ENCODE measurements at regions not wholly inside any gene's neighbourhood (a gene's known extent, or its start where the extent isn't known, plus 50 kb on each side); places are given as distances from the start of the nearest gene placed in this dataset.

DNA sequence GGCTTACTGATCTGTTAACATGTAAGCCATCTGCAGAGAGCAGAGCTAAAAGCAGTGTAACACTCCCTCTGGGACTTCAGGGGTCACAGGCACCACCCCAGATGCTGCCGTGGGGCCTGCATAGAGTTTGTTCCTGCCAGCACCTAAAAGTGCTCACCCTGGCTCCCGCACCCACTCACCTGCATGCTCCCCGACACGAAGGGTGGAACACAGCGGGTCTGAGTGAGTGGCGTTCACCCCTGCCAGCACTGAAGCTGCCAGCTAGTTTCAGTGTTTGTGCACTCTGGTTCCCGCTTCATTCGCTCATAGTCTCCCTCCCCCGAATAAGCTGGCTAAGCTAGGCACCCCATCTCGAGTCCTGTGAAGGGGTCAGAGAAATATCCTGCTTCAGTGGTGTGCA lies 1681.0 kb downstream of the NCAM2 start:
- TF ChIP-seq, protein P1, sequence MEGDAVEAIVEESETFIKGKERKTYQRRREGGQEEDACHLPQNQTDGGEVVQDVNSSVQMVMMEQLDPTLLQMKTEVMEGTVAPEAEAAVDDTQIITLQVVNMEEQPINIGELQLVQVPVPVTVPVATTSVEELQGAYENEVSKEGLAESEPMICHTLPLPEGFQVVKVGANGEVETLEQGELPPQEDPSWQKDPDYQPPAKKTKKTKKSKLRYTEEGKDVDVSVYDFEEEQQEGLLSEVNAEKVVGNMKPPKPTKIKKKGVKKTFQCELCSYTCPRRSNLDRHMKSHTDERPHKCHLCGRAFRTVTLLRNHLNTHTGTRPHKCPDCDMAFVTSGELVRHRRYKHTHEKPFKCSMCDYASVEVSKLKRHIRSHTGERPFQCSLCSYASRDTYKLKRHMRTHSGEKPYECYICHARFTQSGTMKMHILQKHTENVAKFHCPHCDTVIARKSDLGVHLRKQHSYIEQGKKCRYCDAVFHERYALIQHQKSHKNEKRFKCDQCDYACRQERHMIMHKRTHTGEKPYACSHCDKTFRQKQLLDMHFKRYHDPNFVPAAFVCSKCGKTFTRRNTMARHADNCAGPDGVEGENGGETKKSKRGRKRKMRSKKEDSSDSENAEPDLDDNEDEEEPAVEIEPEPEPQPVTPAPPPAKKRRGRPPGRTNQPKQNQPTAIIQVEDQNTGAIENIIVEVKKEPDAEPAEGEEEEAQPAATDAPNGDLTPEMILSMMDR (IDR thresholded peaks at IDR 0.05; ENCODE audit: low read depth, low read length), result no peak
- TF ChIP-seq EZH2phosphoT487 (IDR thresholded peaks at IDR 0.05; ENCODE audit: low read depth), result no peak
- Histone ChIP-seq H3K4me2 (ENCODE audit: low read length) (no peak overlapping the region), H3K4me3 (ENCODE audit: low read length) (no peak overlapping the region), H3K9me3 (ENCODE audit: insufficient read depth, low read length) (no peaks in the 10 kb centered on the region), H3K27me3 (ENCODE audit: low read depth, low read length) (no peaks in the 10 kb centered on the region), H3K36me3 (replicated peaks; ENCODE audit: low read depth, low read length) (no peaks in the 10 kb centered on the region), H2AFZ (ENCODE audit: low read depth, low read length) (no peak overlapping the region), H3K27ac (ENCODE audit: low read length) (no peak overlapping the region), H3K79me2 (ENCODE audit: low read length) (no peaks in the 10 kb centered on the region), H3K9ac (ENCODE audit: low read length) (no peak overlapping the region), H3K4me1 (ENCODE audit: low read length) (no peaks in the 10 kb centered on the region), H4K20me1 (ENCODE audit: insufficient read depth, low read length) (no peaks in the 10 kb centered on the region)

DNA sequence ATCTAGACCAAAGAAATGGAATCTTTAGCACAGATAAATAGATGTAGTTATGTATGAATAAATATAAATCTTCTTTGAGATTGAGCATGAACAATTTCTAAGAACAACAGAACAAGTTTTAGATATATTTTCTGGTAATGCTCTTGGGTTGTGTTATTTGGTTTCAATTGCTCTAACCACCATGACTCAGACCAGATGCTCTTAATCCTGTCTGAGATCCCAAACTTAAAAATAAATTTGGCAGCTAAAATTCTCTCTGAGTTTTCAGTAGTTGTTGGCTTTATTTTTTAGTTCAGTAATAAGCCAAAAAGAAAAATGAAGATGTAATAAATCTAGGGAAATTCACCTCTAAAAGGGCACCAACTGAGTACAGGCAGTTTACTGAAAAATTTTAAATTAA lies 1693.4 kb downstream of the NCAM2 start:
- Histone ChIP-seq H3K4me2 (ENCODE audit: low read length) (no peak overlapping the region), H3K27ac (ENCODE audit: low read length) (no peak overlapping the region), H3K4me3 (ENCODE audit: low read length) (no peak overlapping the region), H3K27me3 (ENCODE audit: low read depth, low read length) (no peaks in the 10 kb centered on the region), H4K20me1 (ENCODE audit: insufficient read depth, low read length) (no peaks in the 10 kb centered on the region), H3K79me2 (ENCODE audit: low read length) (no peaks in the 10 kb centered on the region), H2AFZ (ENCODE audit: low read depth, low read length) (no peak overlapping the region), H3K36me3 (replicated peaks; ENCODE audit: low read depth, low read length) (no peaks in the 10 kb centered on the region), H3K9ac (ENCODE audit: low read length) (no peak overlapping the region), H3K4me1 (ENCODE audit: low read length) (peaks cover 4% of the 10 kb centered on the region; the same call in 1 of the 2 replicates), H3K9me3 (ENCODE audit: insufficient read depth, low read length) (no peaks in the 10 kb centered on the region)
- TF ChIP-seq, protein P1 (IDR thresholded peaks at IDR 0.05; ENCODE audit: low read depth, low read length), result no peak
- no peak for TF ChIP-seq EZH2phosphoT487 (IDR thresholded peaks at IDR 0.05; ENCODE audit: low read depth)

DNA sequence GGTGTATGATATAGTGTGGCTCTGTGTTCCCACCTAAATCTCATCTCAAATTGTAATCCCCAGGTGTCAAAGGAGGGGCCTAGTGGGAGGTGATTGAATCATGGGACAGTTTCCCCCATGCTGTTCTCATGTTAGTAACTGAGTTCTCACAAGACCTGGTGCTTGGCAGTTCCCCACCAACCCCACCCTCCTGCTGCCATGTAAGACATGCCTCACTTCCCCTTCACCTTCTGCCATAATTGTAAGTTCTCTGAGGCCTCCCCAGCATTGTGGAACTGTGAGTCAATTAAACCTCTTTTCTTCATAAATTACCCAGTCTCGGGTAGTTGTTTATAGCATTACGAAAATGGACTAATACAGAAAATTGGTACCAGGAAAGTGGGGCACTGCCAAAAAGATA lies 1705.3 kb downstream of the NCAM2 start:
- Histone ChIP-seq H3K4me3 (ENCODE audit: low read length) (no peak overlapping the region), H3K9me3 (ENCODE audit: insufficient read depth, low read length) (no peaks in the 10 kb centered on the region)
- no peak for TF ChIP-seq EZH2phosphoT487 (IDR thresholded peaks at IDR 0.05; ENCODE audit: low read depth)
- TF ChIP-seq, protein P1 (IDR thresholded peaks at IDR 0.05; ENCODE audit: low read depth, low read length), result no peak

DNA sequence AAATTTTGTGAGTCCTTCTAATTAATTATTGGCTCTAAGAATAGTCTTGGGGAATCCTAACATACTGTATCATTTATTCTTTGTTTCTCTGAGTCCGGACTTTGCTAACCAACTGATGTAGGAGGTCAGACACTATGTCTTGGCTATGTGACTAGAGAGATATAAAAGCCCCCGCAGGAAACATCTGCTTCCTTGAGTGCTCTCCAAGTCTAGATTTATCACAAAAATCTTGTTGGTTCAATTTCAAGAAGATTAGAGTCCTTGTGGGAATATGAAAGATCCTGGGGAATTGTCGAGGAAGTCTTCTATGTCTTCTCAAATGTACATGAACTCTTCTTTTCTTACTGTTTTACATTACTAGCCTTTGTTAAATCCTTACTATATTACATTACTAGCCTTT lies 1712.5 kb downstream of the NCAM2 start:
- Histone ChIP-seq H3K4me3 (ENCODE audit: low read length) (no peak overlapping the region), H3K9ac (ENCODE audit: low read length) (no peak overlapping the region), H3K27me3 (ENCODE audit: low read depth, low read length) (no peaks in the 10 kb centered on the region), H3K9me3 (ENCODE audit: insufficient read depth, low read length) (no peaks in the 10 kb centered on the region), H4K20me1 (ENCODE audit: insufficient read depth, low read length) (no peaks in the 10 kb centered on the region), H3K36me3 (replicated peaks; ENCODE audit: low read depth, low read length) (no peaks in the 10 kb centered on the region), H3K4me2 (ENCODE audit: low read length) (no peak overlapping the region), H3K4me1 (ENCODE audit: low read length) (no peaks in the 10 kb centered on the region), H2AFZ (ENCODE audit: low read depth, low read length) (no peak overlapping the region), H3K79me2 (ENCODE audit: low read length) (no peaks in the 10 kb centered on the region), H3K27ac (ENCODE audit: low read length) (no peak overlapping the region)
- TF ChIP-seq, protein P1 (IDR thresholded peaks at IDR 0.05; ENCODE audit: low read depth, low read length), result no peak
- no peak for TF ChIP-seq EZH2phosphoT487 (IDR thresholded peaks at IDR 0.05; ENCODE audit: low read depth)

More for the DNA sequence above, 1705.3 kb downstream of the NCAM2 start:
- Histone ChIP-seq H3K79me2 (ENCODE audit: low read length) (no peaks in the 10 kb centered on the region), H4K20me1 (ENCODE audit: insufficient read depth, low read length) (no peaks in the 10 kb centered on the region), H3K27ac (ENCODE audit: low read length) (no peak overlapping the region), H3K9ac (ENCODE audit: low read length) (no peak overlapping the region), H3K4me2 (ENCODE audit: low read length) (no peak overlapping the region), H3K27me3 (ENCODE audit: low read depth, low read length) (no peaks in the 10 kb centered on the region), H3K36me3 (replicated peaks; ENCODE audit: low read depth, low read length) (no peaks in the 10 kb centered on the region), H2AFZ (ENCODE audit: low read depth, low read length) (no peak overlapping the region), H3K4me1 (ENCODE audit: low read length) (no peaks in the 10 kb centered on the region)

Data from OCI-LY3 (cell line).